Fibroblast of the aortic adventitia (primary cell): ENCODE measurements at regions not wholly inside any gene's neighbourhood (a gene's known extent, or its start where the extent isn't known, plus 50 kb on each side); places are given as distances from the start of the nearest gene placed in this dataset.

Experiments
- DNase-seq: peaks from one replicate; pipeline ENCODE4 v3.0.0-alpha.2; 2010; ENCODE audit warnings: low read depth
- H3K4me3 ChIP-seq: 2 replicates; pipeline ENCODE4 v1.5.1; 2011; ENCODE audit warnings: low read depth, mild to moderate bottlenecking, control low read depth, low read length, moderate library complexity
- CTCF ChIP-seq: IDR thresholded peaks from 2 replicates; pipeline ENCODE4 v1.5.1; 2011; ENCODE audit warnings: mild to moderate bottlenecking, low read length, control low read depth, inconsistent platforms; ENCODE audit not compliant: insufficient read depth

GRCh38 chr2:41763141-41763540 lies 284.7 kb upstream of the PKDCC start:
- no peak for DNase-seq

GRCh38 chr2:41764131-41764530 lies 283.7 kb upstream of the PKDCC start:
- TF ChIP-seq CTCF: no peak
- DNase-seq: no peak
- no peak overlapping the region for H3K4me3 ChIP-seq

More at GRCh38 chr2:41763141-41763540, 284.7 kb upstream of the PKDCC start:
- TF ChIP-seq CTCF: no peak
- H3K4me3 ChIP-seq: no peak overlapping the region

- no peak for DNase-seq
- TF ChIP-seq CTCF: no peak
- no peak overlapping the region for H3K4me3 ChIP-seq
Observed at GRCh38 chr2:41764919-41765318, 282.9 kb upstream of the PKDCC start.

- no peak for DNase-seq
- no peak overlapping the region for H3K4me3 ChIP-seq
- no peak for TF ChIP-seq CTCF
Observed at GRCh38 chr2:41768310-41768709, 279.5 kb upstream of the PKDCC start.

GRCh38 chr2:41771710-41772109 lies 276.1 kb upstream of the PKDCC start:
- TF ChIP-seq CTCF: no peak
- DNase-seq: no peak
- H3K4me3 ChIP-seq: no peak overlapping the region

- no peak for DNase-seq
- no peak overlapping the region for H3K4me3 ChIP-seq
- TF ChIP-seq CTCF: no peak
Observed at GRCh38 chr2:41772697-41773096, 275.1 kb upstream of the PKDCC start.

- TF ChIP-seq CTCF: no peak
- H3K4me3 ChIP-seq: no peak overlapping the region
- DNase-seq: no peak
Observed at GRCh38 chr2:41774011-41774605, 273.7 kb upstream of the PKDCC start.
